GM12873 (cell line): ENCODE measurements at regions not wholly inside any gene's neighbourhood (a gene's known extent, or its start where the extent isn't known, plus 50 kb on each side); places are given as distances from the start of the nearest gene placed in this dataset.

Experiments
- TF ChIP-seq, protein P1 (sequence below): IDR thresholded peaks from 2 replicates; pipeline ENCODE4 v1.5.1; 2012; ENCODE audit warnings: low read depth, mild to moderate bottlenecking, moderate library complexity, low read length, control low read depth; ENCODE audit not compliant: insufficient read depth; ENCODE audit errors: missing control alignments

DNA sequence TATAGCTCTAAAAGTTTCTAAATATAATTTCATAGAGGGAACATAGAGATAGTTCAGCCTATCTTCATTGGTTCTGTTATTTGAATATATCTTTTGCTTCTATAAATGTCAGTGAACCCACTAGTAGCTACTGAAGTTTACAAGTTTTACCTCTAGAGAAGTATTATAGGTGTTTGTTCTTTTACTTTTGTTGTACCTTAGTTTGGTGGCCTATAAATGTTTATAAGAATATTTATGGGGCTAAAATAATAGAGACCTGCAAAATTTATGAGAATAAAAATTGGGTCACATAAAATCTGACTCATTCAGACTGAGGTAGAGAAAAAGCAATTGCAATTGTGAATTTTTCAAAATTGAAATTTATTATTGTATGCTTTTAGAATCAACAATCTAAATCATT, 162.6 kb downstream of the SERPINI1 start:
- TF ChIP-seq, protein P1, sequence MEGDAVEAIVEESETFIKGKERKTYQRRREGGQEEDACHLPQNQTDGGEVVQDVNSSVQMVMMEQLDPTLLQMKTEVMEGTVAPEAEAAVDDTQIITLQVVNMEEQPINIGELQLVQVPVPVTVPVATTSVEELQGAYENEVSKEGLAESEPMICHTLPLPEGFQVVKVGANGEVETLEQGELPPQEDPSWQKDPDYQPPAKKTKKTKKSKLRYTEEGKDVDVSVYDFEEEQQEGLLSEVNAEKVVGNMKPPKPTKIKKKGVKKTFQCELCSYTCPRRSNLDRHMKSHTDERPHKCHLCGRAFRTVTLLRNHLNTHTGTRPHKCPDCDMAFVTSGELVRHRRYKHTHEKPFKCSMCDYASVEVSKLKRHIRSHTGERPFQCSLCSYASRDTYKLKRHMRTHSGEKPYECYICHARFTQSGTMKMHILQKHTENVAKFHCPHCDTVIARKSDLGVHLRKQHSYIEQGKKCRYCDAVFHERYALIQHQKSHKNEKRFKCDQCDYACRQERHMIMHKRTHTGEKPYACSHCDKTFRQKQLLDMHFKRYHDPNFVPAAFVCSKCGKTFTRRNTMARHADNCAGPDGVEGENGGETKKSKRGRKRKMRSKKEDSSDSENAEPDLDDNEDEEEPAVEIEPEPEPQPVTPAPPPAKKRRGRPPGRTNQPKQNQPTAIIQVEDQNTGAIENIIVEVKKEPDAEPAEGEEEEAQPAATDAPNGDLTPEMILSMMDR = no peak

GRCh38 chr3:167895684-167896083, 160.2 kb downstream of the SERPINI1 start:
- TF ChIP-seq, protein P1 = no peak

DNA sequence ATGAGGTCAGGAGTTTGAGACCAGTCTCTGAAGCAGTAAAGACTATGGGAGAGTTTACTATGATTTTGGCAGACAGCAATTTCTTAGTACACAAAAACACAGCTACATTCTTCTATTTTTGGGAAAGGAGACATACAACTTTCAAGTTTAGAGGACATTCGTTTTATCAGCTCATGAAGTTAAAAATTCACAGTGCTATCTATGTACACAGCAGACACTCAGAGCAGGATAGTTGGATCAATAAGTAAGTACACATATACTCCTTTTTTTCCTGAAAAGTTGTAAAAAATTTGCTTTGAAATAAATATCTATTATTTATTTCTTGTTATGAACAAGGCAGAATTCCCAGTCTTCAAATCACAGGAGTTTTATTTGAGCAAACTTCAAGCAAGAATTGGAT, 159.7 kb downstream of the SERPINI1 start:
- TF ChIP-seq, protein P1 = no peak

DNA sequence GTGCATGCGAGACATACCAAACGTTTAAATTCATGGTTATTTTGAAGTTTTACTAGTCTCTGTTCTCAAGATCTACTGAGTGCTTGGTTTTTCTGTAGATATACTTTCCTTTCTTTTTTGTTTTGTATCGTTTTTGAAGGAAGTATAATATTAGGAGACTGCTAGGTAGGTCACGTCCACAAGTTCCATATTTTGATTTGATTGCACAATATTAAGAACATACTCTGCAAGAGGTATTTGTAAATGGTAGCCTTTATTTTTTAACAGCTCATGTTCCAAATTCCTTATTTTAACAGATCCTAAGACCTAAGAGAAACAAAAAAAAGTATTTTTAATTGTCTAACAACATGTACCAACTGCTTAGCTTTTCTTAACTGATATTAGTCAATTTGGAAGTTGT, 156.7 kb downstream of the SERPINI1 start:
- TF ChIP-seq, protein P1 = no peak

GRCh38 chr3:167887096-167887495, 151.6 kb downstream of the SERPINI1 start:
- TF ChIP-seq, protein P1 = no peak

DNA sequence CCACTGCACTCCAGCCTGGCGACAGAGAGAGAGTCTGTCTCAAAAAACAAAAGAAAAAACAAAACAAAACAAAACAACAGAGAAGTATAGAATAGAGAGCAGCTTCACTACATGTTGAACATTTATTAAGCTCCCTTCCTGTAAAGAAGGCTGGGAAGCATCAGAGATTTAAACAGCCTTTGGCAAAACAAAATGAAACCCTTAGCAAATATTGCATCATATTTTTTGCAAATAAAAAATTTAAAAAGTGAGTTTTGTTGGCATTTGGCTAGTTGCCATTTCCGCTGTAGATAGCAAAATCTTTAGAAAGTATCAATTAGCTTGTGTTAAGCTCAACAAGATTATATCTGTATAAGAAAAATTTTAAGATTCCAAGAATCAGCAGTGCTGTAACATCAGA, 151.2 kb downstream of the SERPINI1 start:
- TF ChIP-seq, protein P1 = no peak

- TF ChIP-seq, protein P1 = no peak
Measured at GRCh38 chr3:167885277-167885676, 149.8 kb downstream of the SERPINI1 start.
